ENCODE measurements at regions not wholly inside any gene's neighbourhood (a gene's known extent, or its start where the extent isn't known, plus 50 kb on each side); places are given as distances from the start of the nearest gene placed in this dataset.
"Not testable (repeated sequence)": the region's sequence is repeated elsewhere in the genome, so short reads cannot be mapped to it uniquely, and the experiment has no call there.

GRCh38 chr21:15472108-15473040 is 257.4 kb upstream of the USP25 start:
- no peak for DNase-seq (ENCODE audit: low spot score)

GRCh38 chr21:15477773-15478172 is 252.0 kb upstream of the USP25 start:
- DNase-seq (ENCODE audit: low spot score) = not testable (repeated sequence)

GRCh38 chr21:15480160-15480559 is 249.6 kb upstream of the USP25 start:
- no peak for DNase-seq (ENCODE audit: low spot score)

GRCh38 chr21:15483138-15483780 is 246.5 kb upstream of the USP25 start:
- DNase-seq (ENCODE audit: low spot score) = peak; percentile 76

- no peak for DNase-seq (ENCODE audit: low spot score)
These were observed 243.2 kb upstream of the USP25 start for GRCh38 chr21:15486460-15487195.

- DNase-seq (ENCODE audit: low spot score) = no peak
These were observed 242.6 kb upstream of the USP25 start for GRCh38 chr21:15487196-15487550.

GRCh38 chr21:15491100-15491499 is 238.7 kb upstream of the USP25 start:
- DNase-seq (ENCODE audit: low spot score) = no peak

GRCh38 chr21:15493646-15494045 is 236.1 kb upstream of the USP25 start:
- no peak for DNase-seq (ENCODE audit: low spot score)

- DNase-seq (ENCODE audit: low spot score) = no peak
These were observed 235.3 kb upstream of the USP25 start for GRCh38 chr21:15494481-15494880.

GRCh38 chr21:15495965-15496364 is 233.8 kb upstream of the USP25 start:
- no peak for DNase-seq (ENCODE audit: low spot score)

- no peak for DNase-seq (ENCODE audit: low spot score)
These were observed 232.9 kb upstream of the USP25 start for GRCh38 chr21:15496911-15497310.

GRCh38 chr21:15498455-15498854 is 231.3 kb upstream of the USP25 start:
- DNase-seq (ENCODE audit: low spot score) = no peak

GRCh38 chr21:15506086-15506485 is 223.7 kb upstream of the USP25 start:
- DNase-seq (ENCODE audit: low spot score) = no peak

- DNase-seq (ENCODE audit: low spot score) = no peak
These were observed 221.2 kb upstream of the USP25 start for GRCh38 chr21:15508554-15508953.

- DNase-seq (ENCODE audit: low spot score) = peak; percentile 79
These were observed 215.5 kb upstream of the USP25 start for GRCh38 chr21:15514073-15514946.

GRCh38 chr21:15515908-15516307 is 213.9 kb upstream of the USP25 start:
- no peak for DNase-seq (ENCODE audit: low spot score)

GRCh38 chr21:15517394-15517793 is 212.4 kb upstream of the USP25 start:
- DNase-seq (ENCODE audit: low spot score) = no peak

- DNase-seq (ENCODE audit: low spot score) = peak; percentile 26
These were observed 208.8 kb upstream of the USP25 start for GRCh38 chr21:15520811-15521643.

- no peak for DNase-seq (ENCODE audit: low spot score)
These were observed 208.2 kb upstream of the USP25 start for GRCh38 chr21:15521644-15522001.

- DNase-seq (ENCODE audit: low spot score) = no peak
These were observed 207.6 kb upstream of the USP25 start for GRCh38 chr21:15522148-15522547.

GRCh38 chr21:15524855-15525254 is 204.9 kb upstream of the USP25 start:
- DNase-seq (ENCODE audit: low spot score) = no peak

All from CD4-positive, alpha-beta T cell treated with Interleukin-6 at 100 ng/mL for 8 hours (primary cell).